HG03354 (cell line): ENCODE measurements at regions not wholly inside any gene's neighbourhood (a gene's known extent, or its start where the extent isn't known, plus 50 kb on each side); places are given as distances from the start of the nearest gene placed in this dataset.
A peak's percentile ranks its signal among the peaks of the same experiment; 100 is the strongest.
"Not testable (repeated sequence)": the region's sequence is repeated elsewhere in the genome, so short reads cannot be mapped to it uniquely, and the experiment has no call there.

Experiments used
- ATAC-seq: cut with Tn5 transposase; IDR thresholded peaks from one replicate; pipeline ENCODE4 v1.9.1; 2021; ENCODE audit warnings: mild to moderate bottlenecking; ENCODE audit not compliant: unreplicated experiment, poor library complexity, severe bottlenecking

GRCh38 chr10:27391325-27391724, 112.8 kb upstream of the RAB18 start:
- ATAC-seq = no peak

GRCh38 chr10:27390681-27391080, 113.4 kb upstream of the RAB18 start:
- ATAC-seq = no peak

DNA sequence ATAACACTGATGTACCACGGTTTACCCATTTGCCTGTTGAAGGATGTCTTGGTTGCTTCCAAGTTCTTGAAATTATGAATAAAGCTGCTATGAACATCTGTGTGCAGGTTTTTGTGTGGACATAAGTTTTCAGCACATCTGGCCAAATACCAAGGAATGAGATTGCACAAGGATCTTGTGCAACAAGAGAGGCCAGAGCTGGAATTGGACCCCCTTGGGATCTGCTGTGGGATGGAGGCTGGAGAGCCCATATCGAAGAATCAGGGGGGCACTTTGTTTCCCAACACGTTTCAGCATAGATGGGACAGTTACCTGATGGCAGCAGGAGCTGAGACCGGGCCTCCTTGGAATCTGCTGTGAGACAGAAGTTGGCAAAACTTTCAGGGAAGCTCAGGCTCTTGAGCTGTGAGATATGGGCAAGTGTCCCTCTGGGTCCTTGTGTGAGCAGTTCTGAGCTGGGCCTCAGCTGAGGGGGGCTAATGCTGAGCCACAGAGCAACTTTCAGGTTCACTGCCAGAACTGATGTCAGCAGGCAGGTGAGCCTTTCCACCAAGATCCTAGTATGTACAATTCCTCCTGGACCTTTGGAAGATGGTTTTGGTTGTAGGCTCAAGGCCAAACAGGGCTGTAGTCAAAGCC, 115.2 kb upstream of the RAB18 start:
- ATAC-seq = no peak

GRCh38 chr10:27383595-27384542, 120.2 kb upstream of the RAB18 start:
- ATAC-seq = no peak

DNA sequence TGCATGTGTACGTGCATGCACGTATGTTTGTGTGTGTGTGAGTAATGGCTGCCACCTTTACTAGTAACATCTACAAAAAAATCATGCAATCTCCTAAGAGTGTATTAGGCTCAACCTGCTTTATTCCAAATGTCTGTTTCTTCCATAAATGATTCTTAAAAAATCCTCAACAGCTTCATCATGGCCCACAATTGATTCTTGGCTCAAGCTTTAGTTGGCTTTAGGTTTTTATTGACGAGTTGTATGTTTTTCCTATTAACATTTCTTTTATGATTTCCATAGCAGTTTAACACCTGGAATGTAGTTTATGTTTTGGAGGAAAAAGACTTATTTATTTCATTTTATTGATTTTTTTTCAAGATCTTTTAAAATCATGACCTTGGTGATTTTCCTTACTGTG, 121.9 kb upstream of the RAB18 start:
- no peak for ATAC-seq

GRCh38 chr10:27380929-27381358, 123.2 kb upstream of the RAB18 start:
- ATAC-seq = no peak

GRCh38 chr10:27379041-27379440, 125.1 kb upstream of the RAB18 start:
- not testable (repeated sequence) for ATAC-seq

DNA sequence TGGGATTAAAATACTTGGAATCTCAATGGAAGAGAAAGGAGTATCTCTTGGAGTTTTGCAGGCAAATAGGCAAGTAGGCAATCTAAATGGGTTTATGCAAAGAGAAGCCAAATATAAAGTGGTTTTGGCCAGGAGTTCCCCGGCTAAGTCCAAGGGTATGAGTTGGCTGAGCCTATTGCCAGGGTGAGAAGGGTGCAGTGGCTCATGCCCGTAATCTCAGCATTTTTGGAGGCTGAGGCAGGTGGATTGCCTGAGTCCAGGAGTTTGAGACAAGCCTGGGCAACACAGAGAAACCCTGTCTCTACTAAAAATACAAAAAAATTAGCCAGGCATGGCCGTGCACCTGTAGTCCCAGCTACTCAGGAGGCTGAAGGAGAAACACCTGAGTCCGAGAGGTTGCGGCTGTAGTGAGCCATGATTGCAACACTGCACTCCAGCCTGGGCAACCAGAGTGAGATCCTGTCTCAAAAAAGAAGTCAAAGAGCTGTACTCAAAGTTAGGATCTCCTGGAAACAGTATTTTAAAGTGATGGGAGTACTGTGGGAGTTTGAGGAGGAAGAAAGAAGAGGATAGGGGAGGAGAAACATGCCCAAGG, 130.4 kb upstream of the RAB18 start:
- ATAC-seq = no peak

- no peak for ATAC-seq
Observed at GRCh38 chr10:27372095-27372494, 131.5 kb upstream of the ACBD5 start.

- not testable (repeated sequence) for ATAC-seq
Observed at GRCh38 chr10:27371375-27371774, 130.8 kb upstream of the ACBD5 start.

DNA sequence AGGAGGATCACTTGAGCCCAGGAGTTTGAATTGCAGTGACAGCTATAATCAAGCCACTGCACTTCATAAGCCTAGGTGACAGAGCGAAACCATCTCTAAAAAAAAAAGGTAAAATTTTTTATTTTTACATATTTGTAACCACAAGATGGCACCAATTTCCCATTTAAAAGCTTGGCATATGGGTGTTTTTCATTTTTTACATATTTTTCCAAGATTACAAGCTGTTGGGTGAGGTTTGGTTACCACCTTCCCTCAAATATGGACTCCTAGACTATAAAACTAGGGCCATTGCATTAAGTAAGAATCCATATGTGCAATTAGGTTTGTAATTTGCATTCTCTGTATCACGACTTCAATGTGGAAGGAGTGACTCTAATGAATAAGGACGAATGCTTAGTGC, 129.3 kb upstream of the ACBD5 start:
- no peak for ATAC-seq

GRCh38 chr10:27368706-27369105, 128.1 kb upstream of the ACBD5 start:
- no peak for ATAC-seq

DNA sequence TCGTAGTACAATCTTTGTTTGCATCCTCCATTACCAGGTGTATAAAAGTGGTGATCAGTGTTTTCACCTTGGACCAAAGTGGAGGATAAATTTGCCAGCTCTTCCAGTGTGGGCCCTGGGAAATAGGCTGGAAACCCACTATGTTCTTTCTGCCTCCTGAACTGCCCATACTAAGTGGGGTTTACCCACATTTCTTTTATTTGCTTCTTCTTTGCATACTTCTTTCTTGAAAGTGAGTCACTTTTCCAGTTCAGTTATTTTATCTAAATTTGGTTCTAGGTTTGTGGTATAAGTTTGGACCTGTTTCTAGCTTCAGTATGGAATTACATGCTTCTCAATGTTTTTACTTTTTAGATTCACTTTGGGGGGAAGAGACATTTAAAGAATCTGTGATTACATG, 126.2 kb upstream of the ACBD5 start:
- no peak for ATAC-seq

GRCh38 chr10:27364028-27364427, 123.4 kb upstream of the ACBD5 start:
- ATAC-seq = no peak

DNA sequence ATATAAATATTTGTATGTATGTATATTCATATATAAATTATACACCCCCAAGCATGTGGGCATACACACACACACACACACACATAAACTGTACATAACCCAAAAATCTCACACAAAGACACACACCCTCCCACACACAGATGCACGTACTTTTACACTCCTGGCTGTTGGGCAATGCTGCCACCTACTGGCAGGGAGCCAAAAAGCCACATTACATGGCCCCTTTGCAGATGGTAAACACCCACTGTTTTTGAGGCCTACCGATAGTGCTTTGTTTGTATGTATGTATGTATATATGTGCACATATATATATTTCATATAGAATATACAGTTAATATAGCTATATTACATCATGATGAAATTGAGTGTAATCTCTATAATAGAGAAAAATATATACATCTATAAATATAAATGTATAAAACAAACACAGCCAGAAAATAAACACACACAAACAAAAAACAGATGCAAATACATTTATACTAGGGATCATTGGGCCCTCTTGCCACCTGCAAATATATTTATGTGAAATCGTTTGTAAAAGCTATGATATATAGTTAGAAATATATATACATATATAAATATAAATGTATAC, 120.1 kb upstream of the ACBD5 start:
- peak; percentile 90 for ATAC-seq

DNA sequence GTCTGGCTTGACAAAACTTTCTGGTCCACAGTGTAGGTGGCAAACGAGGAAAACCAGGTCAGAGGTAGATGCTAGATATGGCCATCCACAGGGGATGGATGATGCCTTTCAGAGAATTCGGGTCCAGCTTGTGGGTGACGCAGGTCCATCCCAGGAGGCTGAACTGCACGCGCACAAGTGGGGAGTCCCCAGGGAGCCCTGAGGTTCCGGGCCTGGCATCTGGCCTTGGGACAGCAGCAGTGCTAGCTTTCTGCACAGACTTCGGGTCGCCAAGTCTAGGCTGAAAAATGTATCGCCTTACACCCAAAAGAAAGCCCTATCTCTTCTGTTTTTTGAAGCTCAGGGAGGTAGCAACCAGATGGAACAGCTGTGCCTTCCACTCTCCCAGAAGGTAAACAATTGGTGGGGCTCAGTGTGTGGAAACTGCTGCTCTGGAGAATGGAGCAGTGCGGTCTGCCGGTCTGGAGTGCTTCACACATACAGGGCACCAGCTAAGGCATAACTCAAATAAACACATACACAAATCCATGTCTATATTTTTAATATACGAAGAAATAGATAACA, 119.3 kb upstream of the ACBD5 start:
- ATAC-seq = no peak

DNA sequence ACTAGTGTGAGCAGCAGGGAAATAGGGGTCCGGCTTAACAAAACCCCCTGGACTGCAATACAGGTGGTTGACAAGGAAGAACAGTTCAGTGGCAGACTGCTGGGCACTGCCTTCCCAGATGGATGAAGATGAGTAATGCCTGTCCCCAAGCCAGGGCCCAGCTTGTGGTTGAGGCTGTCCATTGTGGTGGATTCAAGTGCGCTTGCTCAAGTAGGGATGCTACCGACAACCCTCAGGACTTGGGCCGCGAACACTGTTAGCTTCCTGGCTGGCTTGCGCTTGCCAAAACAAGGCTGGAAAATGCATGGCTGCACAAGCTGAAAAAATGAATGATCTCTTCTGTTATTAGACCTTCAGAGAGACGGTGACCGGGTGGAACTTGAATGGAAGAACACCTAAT, 116.1 kb upstream of the ACBD5 start:
- ATAC-seq = no peak

GRCh38 chr10:27355918-27356573, 115.4 kb upstream of the ACBD5 start:
- no peak for ATAC-seq

- ATAC-seq = peak; percentile 94
Observed at GRCh38 chr10:27354643-27355270, 114.2 kb upstream of the ACBD5 start.
